HG02642 (cell line): ENCODE measurements at regions not wholly inside any gene's neighbourhood (a gene's known extent, or its start where the extent isn't known, plus 50 kb on each side); places are given as distances from the start of the nearest gene placed in this dataset.
"Not testable (repeated sequence)": the region's sequence is repeated elsewhere in the genome, so short reads cannot be mapped to it uniquely, and the experiment has no call there.

ENCODE experiments used
- ATAC-seq: cut with Tn5 transposase; IDR thresholded peaks from one replicate; pipeline ENCODE4 v1.9.1; 2021; ENCODE audit warnings: mild to moderate bottlenecking; ENCODE audit not compliant: unreplicated experiment, poor library complexity

- no peak for ATAC-seq
These were observed 224.9 kb downstream of the HS3ST3B1 start for GRCh38 chr17:14525551-14526455.

- ATAC-seq, result no peak
These were observed 222.0 kb downstream of the HS3ST3B1 start for GRCh38 chr17:14522795-14523387.

- ATAC-seq, result not testable (repeated sequence)
These were observed 218.0 kb downstream of the HS3ST3B1 start for GRCh38 chr17:14518919-14519318.

GRCh38 chr17:14514973-14515372, 214.1 kb downstream of the HS3ST3B1 start:
- ATAC-seq, result no peak

- ATAC-seq, result no peak
These were observed 213.0 kb downstream of the HS3ST3B1 start for GRCh38 chr17:14513835-14514234.

GRCh38 chr17:14510136-14510535, 209.3 kb downstream of the HS3ST3B1 start:
- no peak for ATAC-seq

- ATAC-seq, result no peak
These were observed 207.3 kb downstream of the HS3ST3B1 start for GRCh38 chr17:14508156-14508555.

- no peak for ATAC-seq
These were observed 205.5 kb downstream of the HS3ST3B1 start for GRCh38 chr17:14506364-14506763.

GRCh38 chr17:14505606-14506005, 204.7 kb downstream of the HS3ST3B1 start:
- no peak for ATAC-seq

- no peak for ATAC-seq
These were observed 199.1 kb downstream of the HS3ST3B1 start for GRCh38 chr17:14499976-14500375.

GRCh38 chr17:14498812-14499211, 197.9 kb downstream of the HS3ST3B1 start:
- no peak for ATAC-seq

GRCh38 chr17:14494161-14494560, 193.3 kb downstream of the HS3ST3B1 start:
- no peak for ATAC-seq

GRCh38 chr17:14489986-14490385, 189.1 kb downstream of the HS3ST3B1 start:
- no peak for ATAC-seq

- no peak for ATAC-seq
These were observed 188.2 kb downstream of the HS3ST3B1 start for GRCh38 chr17:14488958-14489550.

- no peak for ATAC-seq
These were observed 186.2 kb downstream of the HS3ST3B1 start for GRCh38 chr17:14487068-14487467.

GRCh38 chr17:14482715-14483114, 181.8 kb downstream of the HS3ST3B1 start:
- ATAC-seq, result no peak

- ATAC-seq, result no peak
These were observed 180.8 kb downstream of the HS3ST3B1 start for GRCh38 chr17:14481664-14482063.

- no peak for ATAC-seq
These were observed 173.7 kb downstream of the HS3ST3B1 start for GRCh38 chr17:14474591-14474990.

GRCh38 chr17:14471052-14471451, 170.2 kb downstream of the HS3ST3B1 start:
- no peak for ATAC-seq

GRCh38 chr17:14470417-14470816, 169.5 kb downstream of the HS3ST3B1 start:
- no peak for ATAC-seq

GRCh38 chr17:14469971-14470370, 169.1 kb downstream of the HS3ST3B1 start:
- ATAC-seq, result no peak
